ENCODE measurements at regions not wholly inside any gene's neighbourhood (a gene's known extent, or its start where the extent isn't known, plus 50 kb on each side); places are given as distances from the start of the nearest gene placed in this dataset.
"Not testable (repeated sequence)": the region's sequence is repeated elsewhere in the genome, so short reads cannot be mapped to it uniquely, and the experiment has no call there.

GRCh38 chr4:22614114-22614513 is 78.6 kb upstream of the GBA3 start:
- no peaks in the 10 kb centered on the region for H3K9me3 ChIP-seq
- WGBS: 82% methylated on average over 2 of the region's 2 CpGs
- DNase-seq (ENCODE audit: low spot score in 2 of 2): no peak
- no peaks in the 10 kb centered on the region for H3K4me1 ChIP-seq
- H3K27me3 ChIP-seq: no peaks in the 10 kb centered on the region
- H3K27ac ChIP-seq: no peak overlapping the region
- TF ChIP-seq CTCF (IDR thresholded peaks at IDR 0.05) (no peak), POLR2AphosphoS5 (IDR thresholded peaks at IDR 0.05) (no peak), EP300 (IDR thresholded peaks at IDR 0.05) (no peak), POLR2A (IDR thresholded peaks at IDR 0.05) (no peak)
- H3K36me3 ChIP-seq: no peaks in the 10 kb centered on the region
- no peak overlapping the region for H3K4me3 ChIP-seq

- no peak for DNase-seq (ENCODE audit: low spot score in 2 of 2)
- Histone ChIP-seq H3K36me3 (no peaks in the 10 kb centered on the region), H3K9me3 (no peaks in the 10 kb centered on the region), H3K27ac (no peak overlapping the region), H3K4me3 (no peak overlapping the region), H3K27me3 (no peaks in the 10 kb centered on the region), H3K4me1 (no peaks in the 10 kb centered on the region)
- no peak for TF ChIP-seq CTCF (IDR thresholded peaks at IDR 0.05)
- no peak for TF ChIP-seq EP300 (IDR thresholded peaks at IDR 0.05)
- no peak for TF ChIP-seq POLR2AphosphoS5 (IDR thresholded peaks at IDR 0.05)
- no peak for TF ChIP-seq POLR2A (IDR thresholded peaks at IDR 0.05)
- WGBS: 86% methylated on average over 3 of the region's 3 CpGs
Observed at GRCh38 chr4:22616516-22616915, 76.2 kb upstream of the GBA3 start.

DNA sequence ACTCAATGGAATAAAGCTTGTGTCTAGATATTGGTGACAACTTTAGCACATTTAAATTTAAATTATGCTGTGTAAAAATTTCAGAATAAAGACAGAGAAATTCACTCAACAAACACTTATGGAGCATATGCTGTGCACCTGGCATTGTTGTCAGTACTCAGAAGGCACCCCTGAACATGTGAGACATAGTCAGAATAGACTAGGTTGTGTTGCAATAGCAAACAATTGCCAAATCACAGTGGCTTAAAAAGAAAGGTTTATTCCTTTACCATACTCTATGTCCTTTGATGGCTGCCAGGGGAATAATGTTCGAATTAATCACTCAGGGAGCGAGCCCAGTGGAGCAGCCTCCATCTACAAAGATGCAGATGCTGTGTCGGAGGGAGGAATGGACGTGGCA is 72.6 kb upstream of the GBA3 start:
- WGBS: 76% methylated on average over 4 of the region's 4 CpGs
- not testable (repeated sequence) for H3K4me3 ChIP-seq; H3K9me3 ChIP-seq; H3K27me3 ChIP-seq; H3K27ac ChIP-seq; H3K4me1 ChIP-seq; DNase-seq (ENCODE audit: low spot score in 2 of 2); H3K36me3 ChIP-seq

DNA sequence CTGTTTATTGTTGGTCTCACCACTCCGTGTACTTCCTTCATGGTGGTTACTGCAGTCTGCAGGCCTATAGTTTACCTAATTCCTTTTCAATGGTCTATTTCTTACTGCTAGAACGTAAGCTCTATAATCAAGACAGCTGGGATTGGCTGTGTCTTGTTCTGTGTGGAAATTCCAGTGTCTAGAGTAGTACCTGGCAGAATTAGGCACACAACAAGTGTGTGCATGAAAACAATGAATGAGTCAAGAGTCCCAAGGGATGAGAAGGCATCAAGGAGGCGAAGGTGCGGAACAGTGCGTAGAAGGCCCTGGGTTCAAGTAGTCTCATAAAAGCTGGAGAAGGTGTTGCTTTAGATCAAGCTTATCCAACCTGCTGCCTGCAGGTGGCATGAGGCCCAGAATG is 70.8 kb upstream of the GBA3 start:
- not testable (repeated sequence) for H3K27me3 ChIP-seq; H3K9me3 ChIP-seq; DNase-seq (ENCODE audit: low spot score in 2 of 2); H3K36me3 ChIP-seq; H3K27ac ChIP-seq; H3K4me1 ChIP-seq; H3K4me3 ChIP-seq
- WGBS: 82% methylated on average over 5 of the region's 5 CpGs

DNA sequence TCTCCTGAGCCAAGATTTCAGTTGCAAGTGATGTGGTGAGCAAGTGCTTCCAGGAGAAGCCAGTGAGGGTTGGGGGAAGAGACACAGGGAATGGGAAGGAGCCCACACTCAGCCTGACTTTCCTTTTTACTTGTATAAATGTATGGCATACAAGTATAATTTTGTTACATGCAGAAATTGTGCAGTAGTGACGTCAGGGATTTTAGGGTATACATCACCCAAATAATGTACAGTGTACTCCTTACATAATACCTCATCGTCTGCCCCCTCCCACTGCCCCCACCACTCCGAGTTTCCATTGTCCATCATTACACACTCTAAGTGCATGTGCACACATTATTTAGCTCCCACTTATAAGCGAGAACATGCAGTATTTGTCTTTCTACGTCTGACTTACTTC is 68.7 kb upstream of the GBA3 start:
- not testable (repeated sequence) for DNase-seq (ENCODE audit: low spot score in 2 of 2); H3K27ac ChIP-seq; H3K9me3 ChIP-seq; H3K4me3 ChIP-seq; H3K27me3 ChIP-seq; H3K36me3 ChIP-seq; H3K4me1 ChIP-seq
- WGBS: 92% methylated on average over 5 of the region's 5 CpGs

GRCh38 chr4:22625311-22625710 is 67.4 kb upstream of the GBA3 start:
- Histone ChIP-seq H3K9me3 (no peaks in the 10 kb centered on the region), H3K4me1 (no peaks in the 10 kb centered on the region), H3K27me3 (no peaks in the 10 kb centered on the region), H3K36me3 (no peaks in the 10 kb centered on the region), H3K4me3 (no peak overlapping the region), H3K27ac (no peak overlapping the region)
- TF ChIP-seq CTCF (IDR thresholded peaks at IDR 0.05) (no peak), POLR2AphosphoS5 (IDR thresholded peaks at IDR 0.05) (no peak), EP300 (IDR thresholded peaks at IDR 0.05) (no peak), POLR2A (IDR thresholded peaks at IDR 0.05) (no peak)
- WGBS: 42% methylated on average over 3 of the region's 3 CpGs
- no peak for DNase-seq (ENCODE audit: low spot score in 2 of 2)

- not testable (repeated sequence) for DNase-seq (ENCODE audit: low spot score in 2 of 2); H3K27me3 ChIP-seq; H3K36me3 ChIP-seq; H3K9me3 ChIP-seq; H3K4me1 ChIP-seq; H3K27ac ChIP-seq; H3K4me3 ChIP-seq
Observed at GRCh38 chr4:22627851-22628250, 64.9 kb upstream of the GBA3 start.

DNA sequence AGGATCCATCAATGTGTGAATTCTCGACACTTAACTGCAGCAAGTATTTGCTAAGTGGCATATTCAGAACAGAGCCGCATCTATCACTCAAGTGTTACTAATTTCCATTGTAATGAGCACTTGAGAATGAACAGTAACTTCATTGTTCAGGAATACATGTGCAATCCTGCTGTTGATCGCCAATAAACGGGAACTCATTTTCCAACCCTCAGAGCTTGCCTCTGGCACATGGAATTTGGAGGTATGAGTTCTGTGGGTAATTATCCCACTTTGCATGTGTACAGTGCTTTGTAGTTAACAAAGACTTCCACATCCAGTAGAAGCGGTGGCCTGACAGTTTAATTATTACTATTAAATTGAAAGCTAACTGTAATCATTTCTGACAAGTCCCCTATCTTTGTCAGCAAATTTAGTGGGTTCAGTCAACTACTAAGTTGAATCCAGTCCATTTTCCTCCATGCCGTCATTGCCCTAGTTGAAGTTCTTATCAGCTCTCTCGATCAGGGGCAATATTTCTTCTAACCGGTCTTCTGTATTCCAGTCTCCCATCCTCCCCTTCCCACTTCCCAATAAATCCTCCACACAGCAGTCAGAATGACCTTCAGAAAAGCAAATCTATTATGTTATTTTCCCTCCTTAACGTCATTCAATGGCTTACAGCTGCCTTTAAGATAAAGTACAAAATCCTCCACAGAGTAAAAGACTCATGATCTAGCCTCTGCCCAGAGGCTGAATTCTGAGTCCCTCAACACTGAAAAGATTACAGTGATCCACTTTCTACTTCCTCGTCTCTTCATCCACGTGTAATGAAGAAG is 62.4 kb upstream of the GBA3 start:
- H3K27me3 ChIP-seq; H3K36me3 ChIP-seq; H3K9me3 ChIP-seq; H3K4me1 ChIP-seq; DNase-seq (ENCODE audit: low spot score in 2 of 2); H3K4me3 ChIP-seq; H3K27ac ChIP-seq: not testable (repeated sequence)
- WGBS: 42% methylated on average over 11 of the region's 11 CpGs

- not testable (repeated sequence) for DNase-seq (ENCODE audit: low spot score in 2 of 2); H3K4me3 ChIP-seq; H3K4me1 ChIP-seq; H3K27me3 ChIP-seq; H3K36me3 ChIP-seq; H3K27ac ChIP-seq; H3K9me3 ChIP-seq
- 95% methylated on average over 5 of the region's 5 CpGs for WGBS
Observed at GRCh38 chr4:22631167-22631566, 61.6 kb upstream of the GBA3 start.

Data from suprapubic skin (tissue), 4 donors.